IMR-90 (cell line): ENCODE measurements at regions not wholly inside any gene's neighbourhood (a gene's known extent, or its start where the extent isn't known, plus 50 kb on each side); places are given as distances from the start of the nearest gene placed in this dataset.

Experiments used
- ATAC-seq: fragments of 200-7000 bp; cut with Tn5 transposase; 2 replicates; pipeline ENCODE4 v1.9.1; 2020; ENCODE audit warnings: low read depth, mild to moderate bottlenecking, moderate library complexity
- BruUV-seq: library from RNA; stranded (reverse); fragments of 400-500 nt; replicated peaks from 2 replicates; lab custom pipeline; 2021; lab: Mats Ljungman, UMichigan
- CTCF ChIA-PET: fragments of 300-600 bp; formaldehyde crosslinking; extraction: SDS; loops from one replicate; lab custom pipeline; 2021; ENCODE audit warnings: antibody characterized with exemption; lab: Yijun Ruan, JAX
- POLR2A ChIA-PET: fragments of 300-600 bp; sonication (Branson Sonifier 250); formaldehyde crosslinking; loops from one replicate; lab custom pipeline; 2022; ENCODE audit warnings: antibody characterized with exemption; ENCODE audit not compliant: unreplicated experiment; lab: Charles Lee
- DNase-seq: peaks from one replicate; pipeline ENCODE4 v3.0.0; 2013
- H2AFZ ChIP-seq: replicated peaks from 2 replicates; pipeline ENCODE3; 2013; ENCODE audit warnings: low read length, mild to moderate bottlenecking; ENCODE audit not compliant: poor library complexity
- H2AK5ac ChIP-seq: 2 replicates; pipeline ENCODE4 v1.6.1; 2013; ENCODE audit warnings: low read depth, low read length, inconsistent platforms
- H2AK9ac ChIP-seq: replicated peaks from 2 replicates; pipeline ENCODE3; 2013; ENCODE audit warnings: mild to moderate bottlenecking, low read depth, low read length, moderate library complexity; ENCODE audit not compliant: poor library complexity
- H2BK120ac ChIP-seq: 2 replicates; pipeline ENCODE4 v1.6.1; 2013; ENCODE audit warnings: low read depth, low read length, inconsistent platforms
- H2BK15ac ChIP-seq: 3 replicates; pipeline ENCODE4 v1.6.1; 2013; ENCODE audit warnings: low read depth, low read length, inconsistent platforms
- H2BK20ac ChIP-seq: 2 replicates; pipeline ENCODE4 v1.6.1; 2013; ENCODE audit warnings: low read depth, mild to moderate bottlenecking, inconsistent platforms, low read length, moderate library complexity
- H2BK5ac ChIP-seq: 2 replicates; pipeline ENCODE4 v1.6.1; 2013; ENCODE audit warnings: mild to moderate bottlenecking, low read depth, low read length, inconsistent platforms; ENCODE audit not compliant: poor library complexity, severe bottlenecking
- H3K14ac ChIP-seq: replicated peaks from 2 replicates; pipeline ENCODE4 v1.6.1; 2013; ENCODE audit warnings: low read depth, low read length, inconsistent platforms
- H3K18ac ChIP-seq: 2 replicates; pipeline ENCODE4 v1.6.1; 2013; ENCODE audit warnings: low read depth, low read length, control low read depth
- H3K23ac ChIP-seq: 2 replicates; pipeline ENCODE4 v1.6.1; 2013; ENCODE audit warnings: low read depth, low read length, inconsistent platforms
- H3K27ac ChIP-seq: 2 replicates; pipeline ENCODE4 v1.5.1; 2013; ENCODE audit warnings: mild to moderate bottlenecking, control low read depth, low read length; ENCODE audit not compliant: insufficient read depth
- H3K27me3 ChIP-seq: 2 replicates; pipeline ENCODE4 v1.6.1; 2013; ENCODE audit warnings: low read length; ENCODE audit not compliant: control insufficient read depth, insufficient read depth
- H3K36me3 ChIP-seq: 2 replicates; pipeline ENCODE4 v1.6.1; 2013; ENCODE audit warnings: low read length, mixed read lengths; ENCODE audit not compliant: control insufficient read depth, insufficient read depth
- H3K4ac ChIP-seq: 2 replicates; pipeline ENCODE4 v1.6.1; 2013; ENCODE audit warnings: low read depth, low read length, inconsistent platforms
- H3K4me1 ChIP-seq: 2 replicates; pipeline ENCODE4 v1.6.1; 2013; ENCODE audit warnings: low read length, mixed read lengths; ENCODE audit not compliant: control insufficient read depth, insufficient read depth
- H3K4me2 ChIP-seq: 2 replicates; pipeline ENCODE4 v1.6.1; 2013; ENCODE audit warnings: low read depth, mild to moderate bottlenecking, control low read depth, low read length, moderate library complexity
- H3K4me3 ChIP-seq: 2 replicates; pipeline ENCODE4 v1.5.1; 2013; ENCODE audit warnings: low read depth, mild to moderate bottlenecking, control low read depth, low read length, moderate library complexity; ENCODE audit not compliant: insufficient read depth
- H3K56ac ChIP-seq: 2 replicates; pipeline ENCODE4 v1.6.1; 2013; ENCODE audit warnings: low read length, inconsistent platforms; ENCODE audit not compliant: insufficient read depth; ENCODE audit errors: extremely low read depth
- H3K79me1 ChIP-seq, 2 experiments: 2 replicates each; pipeline ENCODE4 v1.6.1; 2013; ENCODE audit warnings: low read length in 2 of 2, inconsistent platforms in 1 of 2, low read depth in 1 of 2
- H3K9ac ChIP-seq: 2 replicates; pipeline ENCODE4 v1.6.1; 2013; ENCODE audit warnings: low read depth, low read length, control low read depth
- H3K9me1 ChIP-seq: 2 replicates; pipeline ENCODE4 v1.6.1; 2013; ENCODE audit warnings: low read length, inconsistent platforms; ENCODE audit not compliant: insufficient read depth
- H3K9me3 ChIP-seq: 2 replicates; pipeline ENCODE4 v1.6.1; 2013; ENCODE audit warnings: low read length; ENCODE audit not compliant: control insufficient read depth, insufficient read depth
- H4K20me1 ChIP-seq: 2 replicates; pipeline ENCODE4 v1.6.1; 2013; ENCODE audit warnings: low read length, inconsistent platforms; ENCODE audit not compliant: insufficient read depth
- H4K5ac ChIP-seq: 2 replicates; pipeline ENCODE4 v1.6.1; 2013; ENCODE audit warnings: mild to moderate bottlenecking, low read depth, low read length, control low read depth
- H4K8ac ChIP-seq, 2 experiments: 2 replicates each; pipeline ENCODE4 v1.6.1; 2013; ENCODE audit warnings: low read depth in 2 of 2, low read length in 2 of 2, control low read depth in 1 of 2, inconsistent platforms in 1 of 2
- H4K91ac ChIP-seq: 2 replicates; pipeline ENCODE4 v1.6.1; 2013; ENCODE audit warnings: low read depth, low read length, inconsistent platforms; ENCODE audit not compliant: insufficient read depth
- BHLHE40 ChIP-seq: fragments of 150-350 bp; IDR thresholded peaks from 2 replicates; pipeline ENCODE4 v1.6.1; 2016; ENCODE audit warnings: mild to moderate bottlenecking, low read depth, low read length
- CEBPB ChIP-seq: IDR thresholded peaks from 2 replicates; pipeline ENCODE4 v1.6.1; 2012; ENCODE audit warnings: low read depth, low read length, improper control_type of control experiment
- CHD1 ChIP-seq: IDR thresholded peaks from 2 replicates; pipeline ENCODE4 v1.6.1; 2012; ENCODE audit warnings: low read depth, low read length, improper control_type of control experiment
- FOS ChIP-seq: fragments of 150-350 bp; IDR thresholded peaks from 2 replicates; pipeline ENCODE4 v1.6.1; 2016; ENCODE audit warnings: low read depth, low read length
- MAFK ChIP-seq: IDR thresholded peaks from 2 replicates; pipeline ENCODE4 v1.6.1; 2012; ENCODE audit warnings: low read depth, low read length, improper control_type of control experiment
- MAZ ChIP-seq: IDR thresholded peaks from 2 replicates; pipeline ENCODE4 v1.6.1; 2012; ENCODE audit warnings: low read depth, mild to moderate bottlenecking, low read length, improper control_type of control experiment, moderate library complexity, borderline replicate concordance
- MXI1 ChIP-seq: IDR thresholded peaks from 2 replicates; pipeline ENCODE4 v1.6.1; 2012; ENCODE audit warnings: low read depth, mild to moderate bottlenecking, low read length, moderate library complexity, borderline replicate concordance
- NFE2L2 ChIP-seq: fragments of 150-350 bp; IDR thresholded peaks from 2 replicates; pipeline ENCODE4 v1.6.1; 2016; ENCODE audit warnings: low read depth, mild to moderate bottlenecking, low read length
- POLR2A ChIP-seq: IDR thresholded peaks from 2 replicates; pipeline ENCODE4 v1.6.1; 2012; ENCODE audit warnings: mild to moderate bottlenecking, low read depth, low read length
- RAD21 ChIP-seq: IDR thresholded peaks from 2 replicates; pipeline ENCODE4 v1.6.1; 2012; ENCODE audit warnings: low read length, improper control_type of control experiment
- RCOR1 ChIP-seq: IDR thresholded peaks from 2 replicates; pipeline ENCODE4 v1.6.1; 2012; ENCODE audit warnings: mild to moderate bottlenecking, low read length, improper control_type of control experiment; ENCODE audit not compliant: insufficient replicate concordance
- RFX5 ChIP-seq: IDR thresholded peaks from 2 replicates; pipeline ENCODE4 v1.8.0; 2012; ENCODE audit warnings: low read depth, mild to moderate bottlenecking, low read length, moderate library complexity
- SMC3 ChIP-seq: fragments of 150-350 bp; IDR thresholded peaks from 2 replicates; pipeline ENCODE4 v1.6.1; 2016; ENCODE audit warnings: low read depth, mild to moderate bottlenecking, antibody characterized with exemption, low read length, moderate library complexity
- WGBS, 2 experiments: methylation state at CpG; one replicate each; pipeline versions ENCODE4 v1.1.5 to v1.1.7; 2013; ENCODE audit warnings: missing lambda C conversion rate in 2 of 2; ENCODE audit not compliant: insufficient read length in 1 of 2; ENCODE audit errors: extremely low coverage in 2 of 2; 5-methylcytosine and 5-hydroxymethylcytosine counted together
- dilution Hi-C: fragments of 300-500 bp; cut with HindIII; formaldehyde crosslinking; loops from one replicate; pipeline ENCODE4 v1.14.3; 2018; ENCODE audit warnings: low sequenced_read_pairs; ENCODE audit not compliant: unreplicated experiment
- in situ Hi-C: fragments of 300-500 bp; cut with MboI; formaldehyde crosslinking; loops from 3 replicates; pipeline ENCODE4 v1.14.3; 2019; ENCODE audit warnings: low sequenced_read_pairs, inconsistent platforms, mixed read lengths
- intact Hi-C: fragments of 100-400 bp; cut with micrococcal nuclease; formaldehyde crosslinking; loops from 2 replicates; pipeline ENCODE4 v1.10.0; 2022
- TF ChIP-seq, protein P1 (sequence below): fragments of 150-350 bp; IDR thresholded peaks from 2 replicates; pipeline ENCODE4 v1.6.1; 2017; ENCODE audit warnings: mild to moderate bottlenecking, antibody characterized with exemption, low read length, low read depth

DNA sequence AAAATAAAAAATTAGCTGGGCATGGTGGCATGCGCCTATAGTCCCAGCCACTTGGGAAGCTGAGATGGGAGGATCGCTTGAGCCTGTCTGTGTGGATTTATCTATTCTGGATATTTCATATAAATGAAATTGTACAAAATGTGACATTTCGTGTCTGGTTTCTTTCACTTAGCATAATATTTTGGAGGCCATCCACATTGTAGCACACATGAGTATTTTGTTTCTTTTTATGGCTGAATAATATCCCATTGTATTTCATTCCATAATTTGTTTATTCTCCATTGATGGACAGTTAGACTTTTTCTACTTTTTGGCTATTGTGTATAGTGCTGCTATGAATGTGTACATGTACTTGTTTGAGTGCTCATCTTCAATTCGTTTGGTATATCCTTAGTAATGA is 52.9 kb upstream of the DYNC1LI1 start:
- Histone ChIP-seq H3K14ac (no peak overlapping the region), H2BK5ac (no peak overlapping the region), H3K18ac (no peak overlapping the region), H3K27me3 (peaks cover 1% of the 10 kb centered on the region; the same call in 1 of the 2 replicates), H4K8ac (no peak overlapping the region), H2BK20ac (no peak overlapping the region), H3K9ac (no peak overlapping the region), H3K4me1 (0 out of 2 replicates have a peak, but pooled peaks cover 1% of the 10 kb centered on the region), H2AFZ (no peak overlapping the region), H2BK120ac (no peak overlapping the region), H2AK5ac (no peak overlapping the region), H2AK9ac (no peak overlapping the region), H3K4me3 (no peak overlapping the region), H4K5ac (no peak overlapping the region), H3K79me1 (no peaks in the 10 kb centered on the region), H3K9me1 (no peaks in the 10 kb centered on the region; the same call in 1 of the 2 replicates), H2BK15ac (no peak overlapping the region), H3K9me3 (no peaks in the 10 kb centered on the region), H4K20me1 (no peaks in the 10 kb centered on the region), H3K56ac (no peak overlapping the region), H3K4me2 (no peak overlapping the region), H4K91ac (no peak overlapping the region), H3K4ac (no peak overlapping the region), H3K27ac (no peak overlapping the region), H3K36me3 (no peaks in the 10 kb centered on the region), H3K23ac (no peak overlapping the region)
- ATAC-seq, result no peak
- POLR2A ChIA-PET, result no interaction called here
- no peak for DNase-seq
- CTCF ChIA-PET, result no interaction called here
- BruUV-seq, result no TSS peak
- TF ChIP-seq, protein P1, sequence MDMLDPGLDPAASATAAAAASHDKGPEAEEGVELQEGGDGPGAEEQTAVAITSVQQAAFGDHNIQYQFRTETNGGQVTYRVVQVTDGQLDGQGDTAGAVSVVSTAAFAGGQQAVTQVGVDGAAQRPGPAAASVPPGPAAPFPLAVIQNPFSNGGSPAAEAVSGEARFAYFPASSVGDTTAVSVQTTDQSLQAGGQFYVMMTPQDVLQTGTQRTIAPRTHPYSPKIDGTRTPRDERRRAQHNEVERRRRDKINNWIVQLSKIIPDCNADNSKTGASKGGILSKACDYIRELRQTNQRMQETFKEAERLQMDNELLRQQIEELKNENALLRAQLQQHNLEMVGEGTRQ, result no peak
- TF ChIP-seq MAZ (no peak), MXI1 (no peak), CHD1 (no peak), NFE2L2 (no peak), RAD21 (no peak), BHLHE40 (no peak), RFX5 (no peak), CEBPB (no peak), FOS (no peak), POLR2A (no peak), SMC3 (no peak), MAFK (no peak), RCOR1 (no peak)
- in situ Hi-C loops (no loop called here), dilution Hi-C loops (no loop called here), intact Hi-C loops (no loop called here)
- WGBS, 2 experiments, result no CpG with 5 or more reads among the region's 4 CpGs
